ENCODE measurements at regions not wholly inside any gene's neighbourhood (a gene's known extent, or its start where the extent isn't known, plus 50 kb on each side); places are given as distances from the start of the nearest gene placed in this dataset.
"Not testable (repeated sequence)": the region's sequence is repeated elsewhere in the genome, so short reads cannot be mapped to it uniquely, and the experiment has no call there.

DNA sequence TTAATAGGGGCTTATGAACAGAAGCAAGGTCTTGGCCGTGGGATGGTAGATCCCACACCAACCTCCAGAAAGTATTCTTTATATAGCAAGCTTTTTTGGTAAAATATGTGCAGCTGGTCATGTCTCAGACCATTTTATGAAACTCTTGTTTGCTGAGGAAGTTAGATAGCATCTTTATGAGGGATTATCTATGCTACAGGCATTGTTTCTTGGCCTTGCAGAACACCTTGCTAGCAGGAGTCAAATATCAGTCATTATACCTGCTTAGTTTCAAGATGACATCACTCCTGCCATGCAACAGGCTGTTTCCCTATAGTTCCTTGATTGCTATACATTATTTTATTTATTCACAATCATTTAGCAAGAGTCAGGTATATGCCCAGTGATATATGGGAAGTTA is 84.8 kb upstream of the LRFN5 start (continued):
- TF ChIP-seq NPAS2 (CRISPR knock-in tag; IDR thresholded peaks at IDR 0.05; ENCODE audit: borderline replicate concordance) (no peak), CHD2 (IDR thresholded peaks at IDR 0.05; ENCODE audit: low read length, partially characterized antibody) (no peak), HOXB13 (CRISPR knock-in tag; IDR thresholded peaks at IDR 0.05; ENCODE audit: low read depth) (no peak), BHLHE40 (IDR thresholded peaks at IDR 0.05; ENCODE audit: low read depth, low read length) (no peak), KDM1A (IDR thresholded peaks at IDR 0.05; ENCODE audit: low read depth) (no peak)

DNA sequence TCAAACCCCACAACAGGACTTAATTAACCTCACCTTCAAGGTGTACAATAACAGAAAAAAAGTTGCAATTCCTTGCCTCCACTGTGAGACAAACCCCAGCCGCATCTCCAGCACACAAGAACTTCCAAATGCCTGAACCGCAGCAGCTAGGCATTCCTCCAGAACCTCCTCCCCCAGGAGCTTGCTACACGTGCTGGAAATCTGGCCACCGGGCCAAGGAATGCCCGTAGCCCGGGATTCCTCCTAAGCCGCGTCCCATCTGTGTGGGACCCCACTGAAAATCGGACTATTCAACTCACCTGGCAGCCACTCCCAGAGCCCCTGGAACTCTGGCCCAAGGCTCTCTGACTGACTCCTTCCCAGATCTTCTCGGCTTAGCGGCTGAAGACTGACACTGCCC is 88.6 kb upstream of the LRFN5 start:
- DNase-seq (ENCODE audit: low read depth in 1 of 2, low spot score in 1 of 2); H3K9me3 ChIP-seq; FAIRE-seq; H3K4me1 ChIP-seq; CTCF ChIA-PET; ATAC-seq; H3K4me3 ChIP-seq; H3K27ac ChIP-seq; H3K4me2 ChIP-seq; POLR2A ChIA-PET: not testable (repeated sequence)
- 15% methylated on average over 7 of the region's 11 CpGs for WGBS (ENCODE audit: missing lambda C conversion rate)

DNA sequence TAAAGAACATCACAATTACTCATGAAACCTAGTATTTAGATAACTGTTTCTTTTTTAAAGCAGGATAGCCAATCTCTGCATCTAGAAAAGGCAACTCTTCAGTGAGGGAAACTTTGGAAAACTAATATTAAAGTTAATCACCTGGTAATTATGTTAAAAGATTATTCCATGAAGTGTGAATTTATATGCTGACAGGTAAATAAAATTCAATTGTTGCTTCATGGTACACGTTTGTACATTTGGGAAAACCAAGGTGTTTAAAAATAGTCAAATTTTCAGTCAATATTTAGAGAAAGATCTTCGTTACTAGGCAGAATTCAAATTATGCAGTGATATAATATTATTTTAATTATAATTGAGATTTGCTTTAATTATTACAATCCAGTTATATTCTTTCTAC is 100.1 kb upstream of the LRFN5 start:
- no peak for ATAC-seq
- TF ChIP-seq, protein P1, sequence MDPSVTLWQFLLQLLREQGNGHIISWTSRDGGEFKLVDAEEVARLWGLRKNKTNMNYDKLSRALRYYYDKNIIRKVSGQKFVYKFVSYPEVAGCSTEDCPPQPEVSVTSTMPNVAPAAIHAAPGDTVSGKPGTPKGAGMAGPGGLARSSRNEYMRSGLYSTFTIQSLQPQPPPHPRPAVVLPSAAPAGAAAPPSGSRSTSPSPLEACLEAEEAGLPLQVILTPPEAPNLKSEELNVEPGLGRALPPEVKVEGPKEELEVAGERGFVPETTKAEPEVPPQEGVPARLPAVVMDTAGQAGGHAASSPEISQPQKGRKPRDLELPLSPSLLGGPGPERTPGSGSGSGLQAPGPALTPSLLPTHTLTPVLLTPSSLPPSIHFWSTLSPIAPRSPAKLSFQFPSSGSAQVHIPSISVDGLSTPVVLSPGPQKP (IDR thresholded peaks at IDR 0.05; ENCODE audit: low read depth, low read length), result no peak
- TF ChIP-seq RCOR1 (IDR thresholded peaks at IDR 0.05; ENCODE audit: low read depth, low read length), result no peak
- TF ChIP-seq FOSL2 (IDR thresholded peaks at IDR 0.05), result no peak
- TF ChIP-seq FOSL2 (CRISPR knock-in tag; IDR thresholded peaks at IDR 0.05), result no peak
- Histone ChIP-seq H3K4me1 (no peaks in the 10 kb centered on the region), H3K27ac (no peak overlapping the region), H3K4me2 (no peak overlapping the region), H3K4me3 (no peak overlapping the region), H3K9me3 (no peaks in the 10 kb centered on the region)
- CTCF ChIA-PET, result no interaction called here
- POLR2A ChIA-PET, result no interaction called here
- WGBS (ENCODE audit: missing lambda C conversion rate), result 2% methylated on average over 2 of the region's 2 CpGs
- no peak for DNase-seq (ENCODE audit: low read depth in 1 of 2, low spot score in 1 of 2)
- FAIRE-seq, result no peak

DNA sequence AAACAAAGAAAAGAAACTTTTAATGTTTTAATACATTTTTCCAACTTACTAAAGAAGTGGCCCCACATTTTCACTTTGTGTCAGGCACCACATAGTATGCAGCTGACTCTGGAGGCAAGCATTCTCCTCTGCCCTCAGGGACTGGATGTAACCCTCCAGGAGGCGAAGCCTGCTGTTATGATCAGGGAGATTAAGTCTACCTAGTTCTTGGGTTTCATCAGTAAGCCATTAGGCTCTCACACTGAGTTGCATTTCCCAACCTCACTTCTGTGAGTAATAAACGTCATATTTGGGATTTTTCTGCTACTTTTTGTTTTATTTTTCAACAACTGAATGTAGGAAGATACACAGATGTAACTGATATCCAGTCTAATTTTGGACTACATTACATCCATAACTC is 101.2 kb upstream of the LRFN5 start:
- POLR2A ChIA-PET, result no interaction called here
- ATAC-seq, result no peak
- no peak for DNase-seq (ENCODE audit: low read depth in 1 of 2, low spot score in 1 of 2)
- H3K4me3 ChIP-seq, result no peak overlapping the region
- no peaks in the 10 kb centered on the region for H3K4me1 ChIP-seq
- no peak for TF ChIP-seq RFX5 (IDR thresholded peaks at IDR 0.05)
- TF ChIP-seq, protein P2, sequence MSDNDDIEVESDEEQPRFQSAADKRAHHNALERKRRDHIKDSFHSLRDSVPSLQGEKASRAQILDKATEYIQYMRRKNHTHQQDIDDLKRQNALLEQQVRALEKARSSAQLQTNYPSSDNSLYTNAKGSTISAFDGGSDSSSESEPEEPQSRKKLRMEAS (IDR thresholded peaks at IDR 0.05), result no peak
- no peak for TF ChIP-seq ZC3H11A (IDR thresholded peaks at IDR 0.05)
- TF ChIP-seq, protein P3, sequence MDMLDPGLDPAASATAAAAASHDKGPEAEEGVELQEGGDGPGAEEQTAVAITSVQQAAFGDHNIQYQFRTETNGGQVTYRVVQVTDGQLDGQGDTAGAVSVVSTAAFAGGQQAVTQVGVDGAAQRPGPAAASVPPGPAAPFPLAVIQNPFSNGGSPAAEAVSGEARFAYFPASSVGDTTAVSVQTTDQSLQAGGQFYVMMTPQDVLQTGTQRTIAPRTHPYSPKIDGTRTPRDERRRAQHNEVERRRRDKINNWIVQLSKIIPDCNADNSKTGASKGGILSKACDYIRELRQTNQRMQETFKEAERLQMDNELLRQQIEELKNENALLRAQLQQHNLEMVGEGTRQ (IDR thresholded peaks at IDR 0.05), result no peak
- TF ChIP-seq RARB (CRISPR knock-in tag; IDR thresholded peaks at IDR 0.05), result no peak
- CTCF ChIA-PET, result no interaction called here
- no peak for FAIRE-seq
- no peaks in the 10 kb centered on the region for H3K9me3 ChIP-seq
- H3K4me2 ChIP-seq, result no peak overlapping the region
- H3K27ac ChIP-seq, result no peak overlapping the region
- WGBS (ENCODE audit: missing lambda C conversion rate), result 5% methylated on average over 2 of the region's 2 CpGs

DNA sequence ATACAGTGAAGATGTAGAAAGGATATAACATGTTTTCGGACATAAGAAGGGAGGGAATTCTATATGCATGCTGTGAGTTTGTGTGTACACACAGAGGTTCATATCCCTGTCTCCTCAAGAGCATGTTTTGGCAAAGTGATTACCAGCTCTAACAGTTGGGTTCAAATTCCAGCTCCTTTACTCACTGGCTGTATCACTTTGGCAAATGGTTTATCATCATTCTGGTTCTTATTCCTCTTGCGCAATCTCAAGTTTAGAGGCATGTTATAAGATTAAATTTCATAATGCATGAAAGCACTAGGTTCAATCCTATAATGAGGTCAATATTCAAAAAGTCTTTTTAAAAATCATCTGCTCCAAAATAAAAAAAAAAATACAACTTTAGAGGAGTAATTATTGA is 107.7 kb upstream of the LRFN5 start:
- ChIA-PET POLR2A (no interaction called here), CTCF (no interaction called here)
- Histone ChIP-seq H3K27ac (no peak overlapping the region), H3K4me2 (no peak overlapping the region), H3K9me3 (no peaks in the 10 kb centered on the region), H3K4me1 (no peaks in the 10 kb centered on the region), H3K4me3 (no peak overlapping the region)
- ATAC-seq (no peak), DNase-seq (ENCODE audit: low read depth in 1 of 2, low spot score in 1 of 2) (no peak), FAIRE-seq (no peak)
- WGBS (ENCODE audit: missing lambda C conversion rate), result 34% methylated on average over 2 of the region's 2 CpGs
- peak; percentile 74 to 77; a peak in 3 of 4 replicates for TF ChIP-seq CEBPB (IDR thresholded peaks at IDR 0.05)
- no peak for TF ChIP-seq EP300 (IDR thresholded peaks at IDR 0.05)

Data from A549 (cell line).